NOMO-1 treated with DMSO at 0.1 percent for 48 hours (cell line): ENCODE measurements at regions not wholly inside any gene's neighbourhood (a gene's known extent, or its start where the extent isn't known, plus 50 kb on each side); places are given as distances from the start of the nearest gene placed in this dataset.

Experiments
- DNase-seq: peaks from one replicate; lab custom pipeline; 2025; ENCODE audit not compliant: unreplicated experiment; lab: John Stamatoyannopoulos, UW

DNA sequence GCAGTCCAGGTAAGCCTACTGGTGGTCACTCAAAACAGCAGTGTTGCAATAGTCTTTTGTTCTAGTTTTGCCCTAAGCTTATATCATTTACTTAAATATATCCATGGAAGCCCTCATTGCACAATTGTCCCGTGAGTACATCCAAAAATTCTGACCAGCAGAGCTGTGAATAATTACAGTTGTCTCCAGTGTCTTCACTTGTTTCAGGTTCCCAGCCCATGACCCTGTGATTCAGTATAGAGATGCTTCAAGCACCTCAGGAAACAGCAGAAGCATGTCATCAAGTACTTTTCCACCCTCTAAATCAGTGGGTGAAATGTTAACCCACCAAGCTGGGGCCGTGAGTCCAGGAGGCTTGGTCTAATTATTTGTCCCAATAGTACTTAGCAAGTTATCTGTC is 214.9 kb upstream of the RPS6KA3 start:
- no peak for DNase-seq

- no peak for DNase-seq
Measured at GRCh38 chrX:20479896-20480295, 213.2 kb upstream of the RPS6KA3 start.

- no peak for DNase-seq
Measured at GRCh38 chrX:20479048-20479447, 212.3 kb upstream of the RPS6KA3 start.

GRCh38 chrX:20477836-20478524 is 211.3 kb upstream of the RPS6KA3 start:
- DNase-seq = no peak

DNA sequence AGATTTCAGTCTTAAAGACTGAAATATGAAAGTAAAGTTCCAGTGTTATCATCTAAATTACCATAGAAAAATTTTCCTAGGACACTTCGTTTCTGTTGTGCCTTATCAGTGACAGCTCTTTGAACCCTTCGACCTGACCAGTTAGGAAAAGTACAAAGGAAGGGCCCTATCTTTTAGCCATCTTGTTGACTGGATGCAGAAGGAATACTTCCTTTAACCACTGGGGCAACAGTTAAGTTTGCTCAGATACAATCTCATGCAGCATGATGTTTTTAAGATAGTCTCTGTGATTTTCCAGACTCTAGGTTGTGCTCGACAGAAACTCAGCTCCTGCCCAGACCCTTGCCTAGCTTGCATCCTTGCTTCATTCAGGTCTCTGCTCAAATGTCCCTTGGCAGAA is 210.5 kb upstream of the RPS6KA3 start:
- no peak for DNase-seq

- no peak for DNase-seq
Measured at GRCh38 chrX:20472620-20473258, 206.0 kb upstream of the RPS6KA3 start.

GRCh38 chrX:20472148-20472547 is 205.4 kb upstream of the RPS6KA3 start:
- DNase-seq = no peak

- no peak for DNase-seq
Measured at GRCh38 chrX:20471483-20471882, 204.8 kb upstream of the RPS6KA3 start.

GRCh38 chrX:20463296-20464075 is 196.8 kb upstream of the RPS6KA3 start:
- no peak for DNase-seq

- no peak for DNase-seq
Measured at GRCh38 chrX:20461576-20461975, 194.9 kb upstream of the RPS6KA3 start.

DNA sequence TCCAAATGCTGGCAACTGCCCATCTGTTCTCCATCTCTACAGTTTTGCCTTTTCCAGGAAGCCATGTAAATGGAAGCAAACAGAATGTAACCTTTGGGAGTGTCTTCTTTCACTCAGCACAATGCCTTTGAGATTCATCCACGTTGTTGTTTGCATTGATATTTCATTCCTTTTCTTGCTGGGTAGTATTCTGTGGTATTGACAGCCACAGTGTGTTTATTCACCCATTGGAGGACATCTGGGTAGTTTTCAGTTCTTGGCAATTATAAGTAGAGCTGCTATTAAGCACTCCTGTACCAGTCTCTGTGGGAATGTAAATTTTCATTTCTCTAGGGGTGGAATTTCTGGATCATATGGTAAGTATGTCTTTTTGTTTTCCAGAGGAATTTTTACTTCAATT is 194.3 kb upstream of the RPS6KA3 start:
- DNase-seq = no peak

DNA sequence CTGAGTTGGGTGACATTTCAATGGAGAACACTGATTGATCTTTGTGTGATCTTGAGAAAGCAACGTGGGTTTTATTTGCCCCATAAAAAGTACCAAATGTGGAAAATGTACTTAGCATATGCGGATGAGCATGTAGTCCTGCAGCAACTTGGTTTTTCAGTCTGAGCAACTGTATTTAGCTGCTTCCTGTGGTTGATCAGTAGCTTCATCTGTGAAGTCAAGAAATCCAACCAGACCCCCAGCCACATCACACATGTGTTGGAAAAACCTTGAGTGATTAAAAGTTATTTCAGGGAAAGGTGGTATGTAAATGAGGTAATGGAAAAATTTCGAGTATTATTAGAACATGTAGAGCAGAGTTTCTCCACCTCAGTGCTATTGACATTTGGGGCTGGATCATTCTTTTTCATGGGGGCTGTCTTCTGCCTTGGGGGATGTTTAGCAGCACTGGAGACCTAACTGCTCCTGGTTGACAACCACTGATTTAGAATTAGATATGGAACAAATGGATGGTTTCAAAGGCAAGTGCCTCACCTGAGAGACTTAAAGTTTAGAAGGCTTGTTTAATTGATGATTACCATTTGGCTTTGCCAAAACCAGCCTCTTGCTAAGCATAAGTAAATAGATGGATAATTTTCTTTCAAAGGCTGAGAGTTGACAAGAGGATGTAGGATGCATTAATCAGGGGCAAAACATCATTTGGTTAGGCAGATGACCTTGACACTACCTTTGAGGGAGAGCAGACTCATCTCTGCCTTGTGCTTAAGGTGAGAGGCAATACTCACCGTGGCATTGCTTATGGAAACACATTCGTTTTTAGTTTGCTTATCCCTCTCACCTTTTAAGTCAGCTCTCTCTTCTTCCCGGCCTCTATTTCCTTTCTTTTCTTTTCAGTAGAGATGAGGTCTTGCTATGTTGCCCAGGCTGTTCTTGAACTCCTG is 193.0 kb upstream of the RPS6KA3 start:
- DNase-seq = no peak

DNA sequence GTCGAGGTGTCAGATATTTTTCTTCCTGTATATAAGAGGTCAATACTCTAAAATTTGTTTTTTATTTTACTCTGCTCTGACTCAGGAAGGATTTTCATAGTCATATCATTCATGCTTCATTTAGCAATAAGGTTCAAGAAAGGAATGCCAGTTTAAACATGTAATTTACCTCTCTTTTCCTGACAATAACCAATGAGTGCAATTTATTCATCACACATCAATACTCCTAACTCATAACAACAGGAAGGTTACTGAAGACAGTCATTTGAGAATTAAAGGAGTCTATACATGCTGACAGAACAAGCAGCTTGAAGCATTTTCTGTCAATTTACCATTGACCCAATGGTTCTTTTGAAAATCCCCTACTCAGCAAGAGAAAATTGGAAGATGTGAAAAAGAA is 190.3 kb upstream of the RPS6KA3 start:
- no peak for DNase-seq

- no peak for DNase-seq
Measured at GRCh38 chrX:20455001-20455400, 188.3 kb upstream of the RPS6KA3 start.

- no peak for DNase-seq
Measured at GRCh38 chrX:20454117-20454516, 187.4 kb upstream of the RPS6KA3 start.

- DNase-seq = no peak
Measured at GRCh38 chrX:20452487-20452886, 185.8 kb upstream of the RPS6KA3 start.

GRCh38 chrX:20451929-20452328 is 185.2 kb upstream of the RPS6KA3 start:
- DNase-seq = no peak

GRCh38 chrX:20445109-20445508 is 178.4 kb upstream of the RPS6KA3 start:
- no peak for DNase-seq

GRCh38 chrX:20442597-20442996 is 175.9 kb upstream of the RPS6KA3 start:
- DNase-seq = peak; percentile 85

GRCh38 chrX:20441123-20441522 is 174.4 kb upstream of the RPS6KA3 start:
- no peak for DNase-seq
